NCI-H2029 (cell line): ENCODE measurements at regions not wholly inside any gene's neighbourhood (a gene's known extent, or its start where the extent isn't known, plus 50 kb on each side); places are given as distances from the start of the nearest gene placed in this dataset.
"Not testable (repeated sequence)": the region's sequence is repeated elsewhere in the genome, so short reads cannot be mapped to it uniquely, and the experiment has no call there.

Experiments used
- DNase-seq: peaks from one replicate; lab custom pipeline; 2025; lab: John Stamatoyannopoulos, UW

- DNase-seq: no peak
Measured at GRCh38 chr1:83083589-83084224, 915.2 kb downstream of the TTLL7 start.

- no peak for DNase-seq
Measured at GRCh38 chr1:83077411-83077810, 921.5 kb downstream of the TTLL7 start.

GRCh38 chr1:83075107-83075506, 923.8 kb downstream of the TTLL7 start:
- no peak for DNase-seq

GRCh38 chr1:83067954-83068353, 931.0 kb downstream of the TTLL7 start:
- no peak for DNase-seq

- DNase-seq: no peak
Measured at GRCh38 chr1:83065952-83066727, 932.8 kb downstream of the TTLL7 start.

GRCh38 chr1:83064589-83065242, 934.2 kb downstream of the TTLL7 start:
- no peak for DNase-seq

GRCh38 chr1:83060651-83061390, 938.1 kb downstream of the TTLL7 start:
- DNase-seq: no peak

GRCh38 chr1:83060221-83060620, 938.7 kb downstream of the TTLL7 start:
- DNase-seq: no peak

- no peak for DNase-seq
Measured at GRCh38 chr1:83058327-83058726, 940.6 kb downstream of the TTLL7 start.

- no peak for DNase-seq
Measured at GRCh38 chr1:83055391-83056170, 943.4 kb downstream of the TTLL7 start.

GRCh38 chr1:83053446-83053845, 945.5 kb downstream of the TTLL7 start:
- DNase-seq: no peak

GRCh38 chr1:83052865-83053264, 946.1 kb downstream of the TTLL7 start:
- DNase-seq: no peak

- DNase-seq: not testable (repeated sequence)
Measured at GRCh38 chr1:83051053-83051452, 947.9 kb downstream of the TTLL7 start.

- DNase-seq: no peak
Measured at GRCh38 chr1:83043244-83043643, 955.7 kb downstream of the TTLL7 start.

GRCh38 chr1:83039091-83039490, 959.8 kb downstream of the TTLL7 start:
- DNase-seq: not testable (repeated sequence)

GRCh38 chr1:83034851-83035250, 964.1 kb downstream of the TTLL7 start:
- DNase-seq: no peak

GRCh38 chr1:83033682-83034081, 965.2 kb downstream of the TTLL7 start:
- DNase-seq: no peak

- DNase-seq: no peak
Measured at GRCh38 chr1:83029916-83030315, 969.0 kb downstream of the TTLL7 start.

- DNase-seq: no peak
Measured at GRCh38 chr1:83029050-83029449, 969.9 kb downstream of the TTLL7 start.

GRCh38 chr1:83028467-83028866, 970.5 kb downstream of the TTLL7 start:
- no peak for DNase-seq

- DNase-seq: no peak
Measured at GRCh38 chr1:83027511-83027910, 971.4 kb downstream of the TTLL7 start.

- no peak for DNase-seq
Measured at GRCh38 chr1:83026745-83027144, 972.2 kb downstream of the TTLL7 start.
